ENCODE measurements at regions not wholly inside any gene's neighbourhood (a gene's known extent, or its start where the extent isn't known, plus 50 kb on each side); places are given as distances from the start of the nearest gene placed in this dataset.
"Not testable (repeated sequence)": the region's sequence is repeated elsewhere in the genome, so short reads cannot be mapped to it uniquely, and the experiment has no call there.

GRCh38 chr19:57028804-57029525, 90.8 kb upstream of the USP29 start:
- no peak overlapping the region for H3K27ac Mint-ChIP-seq
- peaks cover 23 to 25% of the 10 kb centered on the region in 2 donors for H3K9me3 Mint-ChIP-seq
- H3K4me1 Mint-ChIP-seq (ENCODE audit: low read depth), result no peaks in the 10 kb centered on the region
- no peak for DNase-seq
- H3K36me3 Mint-ChIP-seq (ENCODE audit: insufficient read depth in 2 of 2), result peaks cover 9 to 12% of the 10 kb centered on the region in 2 donors
- ATAC-seq (replicated peaks in 1 of 2), result no peak
- no peak overlapping the region for H3K4me3 Mint-ChIP-seq
- H3K27me3 Mint-ChIP-seq (ENCODE audit: low read depth), result no peaks in the 10 kb centered on the region

GRCh38 chr19:57031106-57031505, 88.7 kb upstream of the USP29 start:
- DNase-seq, result no peak
- H3K27me3 Mint-ChIP-seq (ENCODE audit: low read depth), result no peaks in the 10 kb centered on the region
- peaks cover 7 to 12% of the 10 kb centered on the region in 2 donors for H3K36me3 Mint-ChIP-seq (ENCODE audit: insufficient read depth in 2 of 2)
- H3K9me3 Mint-ChIP-seq, result peaks cover 21 to 24% of the 10 kb centered on the region in 2 donors
- H3K27ac Mint-ChIP-seq, result no peak overlapping the region
- no peak for ATAC-seq (replicated peaks in 1 of 2)
- no peak overlapping the region for H3K4me3 Mint-ChIP-seq
- H3K4me1 Mint-ChIP-seq (ENCODE audit: low read depth), result no peaks in the 10 kb centered on the region

- Mint-ChIP-seq H3K27me3 (ENCODE audit: low read depth) (no peaks in the 10 kb centered on the region), H3K4me1 (ENCODE audit: low read depth) (no peaks in the 10 kb centered on the region), H3K4me3 (no peak overlapping the region), H3K27ac (no peak overlapping the region), H3K36me3 (ENCODE audit: insufficient read depth in 2 of 2) (peaks cover 5 to 20% of the 10 kb centered on the region in 2 donors), H3K9me3 (peaks cover 24 to 25% of the 10 kb centered on the region in 2 donors)
- ATAC-seq (replicated peaks in 1 of 2), result no peak
- no peak for DNase-seq
Observed at GRCh38 chr19:57033576-57033975, 86.2 kb upstream of the USP29 start.

- H3K4me1 Mint-ChIP-seq (ENCODE audit: low read depth), result no peaks in the 10 kb centered on the region
- peaks cover 7 to 20% of the 10 kb centered on the region in 2 donors for H3K36me3 Mint-ChIP-seq (ENCODE audit: insufficient read depth in 2 of 2)
- no peak overlapping the region for H3K4me3 Mint-ChIP-seq
- no peak overlapping the region for H3K27ac Mint-ChIP-seq
- H3K9me3 Mint-ChIP-seq, result peaks cover 23 to 26% of the 10 kb centered on the region in 2 donors
- H3K27me3 Mint-ChIP-seq (ENCODE audit: low read depth), result no peaks in the 10 kb centered on the region
- no peak for ATAC-seq (replicated peaks in 1 of 2)
- DNase-seq, result no peak
Observed at GRCh38 chr19:57034544-57034943, 85.2 kb upstream of the USP29 start.

- H3K36me3 Mint-ChIP-seq (ENCODE audit: insufficient read depth in 2 of 2), result peaks cover 7 to 24% of the 10 kb centered on the region in 2 donors
- peaks cover 28 to 31% of the 10 kb centered on the region in 2 donors for H3K9me3 Mint-ChIP-seq
- H3K27ac Mint-ChIP-seq; H3K4me3 Mint-ChIP-seq; H3K4me1 Mint-ChIP-seq (ENCODE audit: low read depth); H3K27me3 Mint-ChIP-seq (ENCODE audit: low read depth); DNase-seq; ATAC-seq (replicated peaks in 1 of 2): not testable (repeated sequence)
Observed at GRCh38 chr19:57035740-57036139, 84.0 kb upstream of the USP29 start.

- peaks cover 7 to 18% of the 10 kb centered on the region in 2 donors for H3K36me3 Mint-ChIP-seq (ENCODE audit: insufficient read depth in 2 of 2)
- peaks cover 31% of the 10 kb centered on the region in 2 donors for H3K9me3 Mint-ChIP-seq
- no peaks in the 10 kb centered on the region for H3K27me3 Mint-ChIP-seq (ENCODE audit: low read depth)
- DNase-seq (no peak), ATAC-seq (replicated peaks in 1 of 2) (no peak)
- no peak overlapping the region for H3K27ac Mint-ChIP-seq
- H3K4me1 Mint-ChIP-seq (ENCODE audit: low read depth), result no peaks in the 10 kb centered on the region
- H3K4me3 Mint-ChIP-seq, result no peak overlapping the region
Observed at GRCh38 chr19:57037556-57037955, 82.2 kb upstream of the USP29 start.

- H3K36me3 Mint-ChIP-seq (ENCODE audit: insufficient read depth in 2 of 2), result peaks cover 9 to 10% of the 10 kb centered on the region in 2 donors
- DNase-seq, result no peak
- H3K27ac Mint-ChIP-seq, result no peak overlapping the region
- H3K27me3 Mint-ChIP-seq (ENCODE audit: low read depth), result no peaks in the 10 kb centered on the region
- no peaks in the 10 kb centered on the region for H3K4me1 Mint-ChIP-seq (ENCODE audit: low read depth)
- H3K4me3 Mint-ChIP-seq, result no peak overlapping the region
- peaks cover 17 to 18% of the 10 kb centered on the region in 2 donors for H3K9me3 Mint-ChIP-seq
- ATAC-seq (replicated peaks in 1 of 2), result no peak
Observed at GRCh38 chr19:57047743-57048142, 72.0 kb upstream of the USP29 start.

GRCh38 chr19:57050863-57051262, 68.9 kb upstream of the USP29 start:
- Mint-ChIP-seq H3K36me3 (ENCODE audit: insufficient read depth in 2 of 2) (peaks cover 15 to 16% of the 10 kb centered on the region in 2 donors), H3K27me3 (ENCODE audit: low read depth) (no peaks in the 10 kb centered on the region), H3K27ac (no peak overlapping the region), H3K4me3 (no peak overlapping the region), H3K9me3 (peaks cover 26 to 32% of the 10 kb centered on the region in 2 donors), H3K4me1 (ENCODE audit: low read depth) (no peaks in the 10 kb centered on the region)
- DNase-seq (no peak), ATAC-seq (replicated peaks in 1 of 2) (no peak)

- Mint-ChIP-seq H3K27ac (no peak overlapping the region), H3K27me3 (ENCODE audit: low read depth) (no peaks in the 10 kb centered on the region), H3K4me3 (no peak overlapping the region), H3K4me1 (ENCODE audit: low read depth) (no peaks in the 10 kb centered on the region), H3K9me3 (peaks cover 27 to 31% of the 10 kb centered on the region in 2 donors), H3K36me3 (ENCODE audit: insufficient read depth in 2 of 2) (peaks cover 13 to 16% of the 10 kb centered on the region in 2 donors)
- DNase-seq (no peak), ATAC-seq (replicated peaks in 1 of 2) (no peak)
Observed at GRCh38 chr19:57052081-57052480, 67.7 kb upstream of the USP29 start.

GRCh38 chr19:57053401-57053800, 66.4 kb upstream of the USP29 start:
- ATAC-seq (replicated peaks in 1 of 2), result no peak
- Mint-ChIP-seq H3K4me3 (no peak overlapping the region), H3K36me3 (ENCODE audit: insufficient read depth in 2 of 2) (peaks cover 11 to 20% of the 10 kb centered on the region in 2 donors), H3K9me3 (peaks cover 30 to 32% of the 10 kb centered on the region in 2 donors), H3K27ac (no peak overlapping the region), H3K4me1 (ENCODE audit: low read depth) (no peaks in the 10 kb centered on the region), H3K27me3 (ENCODE audit: low read depth) (no peaks in the 10 kb centered on the region)
- no peak for DNase-seq

- ATAC-seq (replicated peaks in 1 of 2), result no peak
- H3K4me3 Mint-ChIP-seq, result no peak overlapping the region
Observed at GRCh38 chr19:57055956-57056355, 63.8 kb upstream of the USP29 start.

GRCh38 chr19:57057036-57057686, 62.6 kb upstream of the USP29 start:
- no peaks in the 10 kb centered on the region for H3K27me3 Mint-ChIP-seq (ENCODE audit: low read depth)

More at GRCh38 chr19:57055956-57056355, 63.8 kb upstream of the USP29 start:
- Mint-ChIP-seq H3K27ac (no peak overlapping the region), H3K27me3 (ENCODE audit: low read depth) (no peaks in the 10 kb centered on the region), H3K9me3 (peaks cover 32 to 33% of the 10 kb centered on the region in 2 donors), H3K4me1 (ENCODE audit: low read depth) (no peaks in the 10 kb centered on the region), H3K36me3 (ENCODE audit: insufficient read depth in 2 of 2) (peaks cover 11 to 19% of the 10 kb centered on the region in 2 donors)
- no peak for DNase-seq

GRCh38 chr19:57058871-57059270, 60.9 kb upstream of the USP29 start:
- H3K27me3 Mint-ChIP-seq (ENCODE audit: low read depth), result no peaks in the 10 kb centered on the region
- peaks cover 13% of the 10 kb centered on the region in 2 donors for H3K36me3 Mint-ChIP-seq (ENCODE audit: insufficient read depth in 2 of 2)
- H3K4me3 Mint-ChIP-seq, result no peak overlapping the region
- no peaks in the 10 kb centered on the region for H3K4me1 Mint-ChIP-seq (ENCODE audit: low read depth)
- H3K27ac Mint-ChIP-seq, result no peak overlapping the region
- H3K9me3 Mint-ChIP-seq, result peaks cover 33 to 40% of the 10 kb centered on the region in 2 donors
- no peak for ATAC-seq (replicated peaks in 1 of 2)
- DNase-seq, result no peak

More at GRCh38 chr19:57057036-57057686, 62.6 kb upstream of the USP29 start:
- ATAC-seq (replicated peaks in 1 of 2) (no peak), DNase-seq (no peak)
- no peak overlapping the region for H3K27ac Mint-ChIP-seq
- H3K4me1 Mint-ChIP-seq (ENCODE audit: low read depth), result no peaks in the 10 kb centered on the region
- H3K9me3 Mint-ChIP-seq, result peaks cover 35% of the 10 kb centered on the region in 2 donors
- H3K4me3 Mint-ChIP-seq, result no peak overlapping the region
- H3K36me3 Mint-ChIP-seq (ENCODE audit: insufficient read depth in 2 of 2), result peaks cover 11 to 14% of the 10 kb centered on the region in 2 donors

Measured in activated T-cell treated with anti-CD3 and anti-CD28 coated beads, Interleukin-2, amount 50 U/mL, for 72 hours (primary cell).